HK-2 (cell line): ENCODE measurements at regions not wholly inside any gene's neighbourhood (a gene's known extent, or its start where the extent isn't known, plus 50 kb on each side); places are given as distances from the start of the nearest gene placed in this dataset.

Source experiments
- DNase-seq: peaks from one replicate; pipeline ENCODE4 v3.0.0-alpha.2; 2018; ENCODE audit not compliant: unreplicated experiment

DNA sequence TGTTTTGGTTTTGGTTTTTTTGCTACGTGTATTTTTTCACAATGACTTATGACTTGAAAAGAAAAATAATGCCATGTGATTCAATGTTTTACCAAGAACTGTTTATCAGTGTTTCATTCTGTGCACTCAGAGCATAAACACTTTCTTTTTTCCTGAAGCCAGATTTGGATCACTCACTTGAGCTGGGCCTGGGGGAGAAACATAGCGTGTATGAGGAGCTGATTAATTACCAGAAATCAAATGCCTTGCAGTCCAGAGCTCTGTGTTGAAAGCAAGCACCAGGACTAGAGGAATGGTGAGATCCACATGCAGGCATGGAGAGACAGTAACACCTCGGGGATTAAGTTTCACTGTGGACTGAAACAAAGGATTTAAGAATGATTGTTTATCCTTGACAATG lies 642.1 kb upstream of the ADGRL2 start:
- DNase-seq, result no peak

DNA sequence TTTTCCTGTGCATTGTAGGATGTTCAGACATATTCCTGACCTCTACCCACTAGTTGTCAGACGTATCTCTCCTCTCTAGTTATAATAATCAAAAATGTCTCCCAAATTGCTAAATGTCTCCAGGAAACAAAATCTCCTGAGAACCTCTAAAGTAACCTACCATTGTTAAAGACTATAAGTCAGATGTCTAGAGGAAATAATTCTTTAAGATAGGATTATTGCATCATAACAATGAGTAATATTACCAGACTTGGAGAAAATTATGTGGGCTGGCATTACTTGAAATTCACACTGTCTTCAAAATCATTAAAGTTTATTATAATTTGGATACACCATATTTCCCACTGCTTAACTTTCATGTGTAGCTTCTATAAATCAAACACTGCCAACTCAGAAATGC lies 643.0 kb upstream of the ADGRL2 start:
- DNase-seq, result no peak

DNA sequence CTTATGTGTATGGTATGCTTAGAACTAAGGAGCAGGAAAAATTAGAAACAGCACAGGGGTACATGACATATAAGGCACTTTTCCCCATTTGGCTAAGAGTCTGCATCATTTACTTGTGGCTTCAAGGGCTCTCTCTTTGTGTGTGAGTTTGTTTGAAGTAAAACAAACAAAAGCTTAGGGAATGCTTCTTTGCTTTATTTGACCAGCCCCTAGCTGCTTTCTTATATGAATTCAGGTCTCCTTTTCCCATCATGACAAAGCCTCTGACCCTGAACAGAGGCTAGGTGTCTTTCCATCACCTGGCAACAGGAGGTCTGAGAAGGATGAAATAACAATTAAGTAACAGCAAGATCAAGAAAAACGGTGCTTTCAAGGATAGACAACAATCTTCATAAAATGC lies 643.8 kb upstream of the ADGRL2 start:
- DNase-seq, result no peak

DNA sequence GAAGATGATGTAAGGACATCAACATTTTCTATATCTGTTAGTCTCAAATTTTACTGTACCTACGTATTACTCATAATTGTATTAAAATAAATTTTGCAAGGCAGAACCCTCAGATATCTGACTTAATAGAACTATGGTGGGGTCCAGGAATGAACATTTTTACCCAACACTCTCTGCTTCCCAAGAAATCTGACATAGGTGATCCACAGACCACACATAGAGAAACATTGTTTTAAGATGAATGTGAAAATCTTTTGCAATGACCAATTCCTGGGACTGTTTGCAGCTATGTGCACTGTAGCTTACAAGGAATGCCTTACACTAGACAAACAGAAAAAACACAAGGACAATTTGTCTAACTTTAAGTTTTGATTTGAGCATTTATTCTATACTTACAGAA lies 645.6 kb upstream of the ADGRL2 start:
- DNase-seq, result no peak

DNA sequence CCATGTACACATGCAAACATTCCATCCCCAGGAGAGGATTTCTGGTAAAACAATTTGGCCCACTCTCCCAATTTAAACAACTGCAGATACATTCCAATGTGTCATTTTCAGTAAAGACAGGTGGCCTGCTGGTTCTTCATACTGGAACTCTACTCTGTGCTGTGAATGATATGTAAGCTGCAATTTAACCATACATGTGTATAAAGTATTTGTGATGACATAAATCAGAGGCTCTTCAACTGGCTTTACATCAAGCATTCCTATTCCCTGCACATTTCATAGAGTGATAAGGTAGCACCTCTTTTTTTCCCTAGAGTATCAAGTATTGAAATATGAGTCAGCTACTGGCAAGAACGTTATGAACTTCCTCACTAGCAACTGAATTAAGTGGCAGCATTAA lies 649.5 kb upstream of the ADGRL2 start:
- no peak for DNase-seq

DNA sequence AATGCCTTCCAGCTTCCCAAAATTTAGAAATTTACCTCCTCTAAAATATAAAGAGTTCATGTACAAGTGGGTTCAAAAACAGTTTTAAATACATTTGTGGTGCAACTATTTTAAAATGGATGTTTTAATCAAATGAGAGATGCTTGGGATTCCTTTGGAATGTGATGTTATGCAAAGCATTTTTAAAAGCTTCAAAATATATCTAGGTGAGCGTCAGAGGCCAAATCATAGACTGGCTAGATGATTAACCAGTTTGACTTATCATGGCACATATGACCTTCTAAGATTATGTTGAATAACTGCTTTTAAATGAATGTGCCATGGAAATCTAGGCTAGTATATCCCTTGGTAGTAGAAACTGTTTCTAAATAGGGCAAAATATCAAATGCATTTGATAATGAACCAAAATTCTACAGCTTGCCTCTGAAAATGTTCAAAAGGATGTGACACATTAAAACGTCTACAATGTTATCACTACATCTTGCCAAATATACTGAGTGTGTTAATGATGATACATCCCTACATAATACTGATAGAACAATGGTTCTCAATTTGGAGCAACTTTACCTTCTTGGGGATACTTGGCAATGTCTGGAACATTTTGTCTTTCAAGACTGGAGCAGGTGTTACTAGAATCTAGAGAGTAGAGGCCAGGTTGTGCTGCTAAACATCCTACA lies 650.9 kb upstream of the ADGRL2 start:
- DNase-seq, result no peak

DNA sequence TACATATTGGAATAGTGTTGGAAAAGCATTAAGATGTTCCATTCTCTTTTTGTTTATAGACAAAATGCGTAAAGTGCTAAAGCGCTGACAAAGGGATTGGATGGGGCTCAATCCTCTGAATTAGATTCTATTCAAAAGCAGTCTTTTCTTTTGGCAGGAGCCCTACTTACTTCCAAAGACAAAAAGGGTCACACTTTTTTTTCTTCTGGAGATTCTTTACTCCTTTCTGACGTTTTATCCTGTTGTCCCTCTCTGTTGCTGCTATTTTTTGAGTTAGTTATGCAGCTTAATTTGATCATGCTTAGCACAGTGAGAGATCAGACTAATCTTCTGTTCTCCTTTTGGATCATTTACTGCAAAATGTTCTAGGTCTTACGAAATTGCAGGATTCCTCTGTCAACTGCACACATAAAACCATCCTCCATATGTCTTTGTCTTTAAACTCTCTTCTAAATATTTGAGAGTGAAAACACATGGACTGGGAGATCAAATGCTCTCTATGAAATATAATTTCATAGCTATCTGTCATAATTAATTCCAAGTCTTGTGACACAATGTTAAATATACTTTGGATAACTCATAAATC lies 656.4 kb upstream of the ADGRL2 start:
- no peak for DNase-seq

DNA sequence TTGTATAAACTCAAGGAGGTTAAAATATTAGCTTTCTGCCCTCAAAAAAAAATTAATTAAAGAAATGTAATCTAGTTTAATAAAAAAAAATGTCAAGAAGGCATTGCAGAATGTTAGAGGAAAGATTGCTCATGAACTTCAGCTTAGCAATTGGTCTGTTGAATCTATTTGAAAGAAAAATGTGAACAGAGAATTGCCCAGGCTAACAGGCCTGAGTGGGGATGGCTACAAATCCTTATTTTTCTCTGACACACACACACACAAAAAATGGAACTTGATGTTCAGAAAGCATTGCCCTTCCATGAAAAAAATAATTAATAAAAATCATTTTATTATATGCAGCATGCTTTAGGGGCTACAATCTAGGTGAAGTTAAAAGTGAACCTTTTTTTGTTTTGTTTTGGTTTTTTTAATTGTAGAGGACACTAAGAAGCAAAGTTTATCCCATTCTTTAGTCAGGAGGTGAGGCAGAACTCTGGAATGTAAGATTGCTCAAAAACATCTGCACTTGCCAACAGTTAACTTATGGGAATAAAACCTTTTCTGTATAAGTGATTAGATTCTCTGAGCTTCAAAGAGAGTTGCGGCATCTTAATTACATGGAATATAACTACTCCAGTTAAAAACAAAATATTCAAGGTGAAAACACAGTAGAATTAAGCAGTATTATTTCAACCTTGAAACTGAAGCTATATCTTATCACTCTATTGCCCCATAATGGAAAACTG lies 658.5 kb upstream of the ADGRL2 start:
- DNase-seq, result no peak

DNA sequence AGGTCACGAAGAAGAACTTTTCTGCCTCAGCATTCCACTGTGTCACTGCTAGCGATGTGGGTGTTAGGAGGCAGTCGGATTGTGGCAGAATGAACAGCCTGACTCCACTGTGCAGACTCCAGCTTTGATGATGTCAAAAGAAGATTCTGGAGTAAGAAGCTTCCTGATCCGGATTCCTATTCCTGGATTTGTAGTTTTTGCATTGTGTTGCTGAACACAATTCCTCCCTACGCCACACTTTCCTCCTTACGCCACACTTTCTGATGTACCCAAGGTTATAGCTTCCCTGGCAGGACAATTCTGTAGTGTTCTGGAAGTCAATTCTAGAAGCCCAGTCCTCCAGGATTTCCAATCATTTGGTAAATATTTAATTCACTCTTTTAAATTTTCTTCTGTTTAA lies 665.2 kb upstream of the ADGRL2 start:
- no peak for DNase-seq

DNA sequence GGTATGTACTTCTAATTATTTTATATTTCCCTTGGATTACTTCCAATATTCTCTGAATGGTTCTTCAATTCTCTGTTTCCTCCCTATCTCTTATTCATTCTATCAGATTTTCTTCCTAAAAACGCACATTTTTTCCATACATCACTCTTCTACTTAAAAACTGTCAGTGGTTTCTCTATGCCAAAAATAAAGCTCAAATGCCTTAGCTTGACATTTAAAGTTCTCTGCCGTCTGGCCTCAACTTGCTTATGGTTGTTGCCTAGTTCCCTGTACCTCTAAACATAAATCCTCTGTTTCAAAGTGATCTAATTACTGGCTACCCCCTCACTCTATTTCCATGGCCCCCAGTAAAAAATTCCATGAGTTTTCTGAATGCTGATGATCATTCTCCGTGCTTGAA lies 671.0 kb upstream of the ADGRL2 start:
- no peak for DNase-seq

DNA sequence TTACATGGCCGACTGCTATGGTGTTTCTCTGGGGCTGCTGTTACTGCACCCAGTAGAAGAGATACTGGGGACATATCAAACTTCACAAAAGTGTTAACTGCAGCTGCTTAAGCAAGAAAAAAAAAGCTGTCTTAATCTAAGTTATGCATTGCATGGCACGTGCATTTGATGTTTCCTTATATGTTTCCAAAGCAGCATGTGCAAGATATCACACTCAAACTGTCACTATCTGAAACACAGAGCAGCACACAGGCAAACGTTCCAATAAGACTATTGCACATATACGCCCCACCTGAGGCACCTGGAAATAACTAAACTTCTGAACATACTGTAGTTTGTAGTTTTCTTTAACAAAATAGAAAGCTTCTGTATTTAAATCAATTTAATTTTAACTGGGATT lies 671.4 kb upstream of the ADGRL2 start:
- DNase-seq, result no peak

DNA sequence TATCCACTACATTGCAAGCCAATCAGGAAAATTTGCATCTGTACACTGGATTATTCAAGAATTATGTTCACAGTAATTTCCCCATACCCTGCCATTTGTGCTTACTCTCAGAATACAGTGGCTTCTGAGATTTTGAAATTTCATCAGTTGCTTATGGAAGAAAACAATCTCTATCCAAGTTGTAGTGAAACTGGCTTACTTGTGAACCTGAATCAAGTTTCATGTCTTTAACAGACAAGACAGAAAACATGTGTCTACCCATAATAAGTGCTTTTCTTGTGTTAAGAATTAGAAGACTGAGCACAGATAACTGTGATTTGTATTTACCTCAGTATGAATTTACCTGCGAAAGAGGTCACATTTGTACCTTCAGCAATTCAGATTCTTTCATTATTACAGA lies 672.7 kb upstream of the ADGRL2 start:
- no peak for DNase-seq

DNA sequence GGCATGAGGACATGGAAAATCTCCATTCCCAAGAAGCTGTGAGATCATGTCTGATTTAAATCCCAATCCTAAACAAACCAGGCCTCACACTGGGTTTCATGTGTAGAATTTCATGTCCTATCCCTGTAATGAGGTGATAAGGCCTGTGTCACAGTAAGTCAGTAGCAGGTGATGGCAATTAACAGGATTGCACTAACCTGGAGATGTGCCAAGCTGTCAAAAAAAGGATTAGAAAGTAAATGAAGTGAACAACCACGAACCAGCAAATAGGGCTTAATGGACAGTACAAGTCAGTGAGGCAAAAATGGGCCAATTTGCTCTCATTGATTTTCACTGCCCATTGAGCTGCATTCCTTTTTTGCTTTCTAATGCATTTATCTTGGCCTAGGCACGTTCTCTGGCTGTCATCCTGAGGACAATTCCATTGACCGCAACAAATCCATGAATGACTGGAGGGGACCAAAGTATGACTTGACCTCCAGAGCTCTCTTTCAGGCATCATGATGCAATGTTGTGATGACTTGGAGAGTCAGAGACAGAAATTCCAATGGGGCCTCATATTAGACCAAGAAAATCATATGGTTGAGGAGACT lies 673.6 kb upstream of the ADGRL2 start:
- DNase-seq, result no peak

DNA sequence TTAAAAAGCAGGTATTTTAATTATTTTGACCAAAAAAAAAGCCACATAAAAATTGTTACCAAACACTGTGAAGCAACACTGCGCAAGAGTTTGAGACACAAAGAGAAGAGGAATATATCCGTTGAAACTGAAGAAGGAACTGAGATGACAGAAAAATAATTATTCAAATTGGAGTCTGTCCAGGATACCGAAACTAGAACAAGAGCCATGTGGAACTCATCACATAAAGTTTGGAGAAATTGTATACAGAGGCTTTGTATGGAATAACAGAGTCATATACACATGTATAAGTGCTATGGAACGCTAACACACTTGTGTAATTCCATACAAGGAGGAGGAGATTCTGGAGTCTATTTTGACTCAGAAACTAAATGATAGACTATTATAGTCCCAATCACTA lies 675.1 kb upstream of the ADGRL2 start:
- no peak for DNase-seq

DNA sequence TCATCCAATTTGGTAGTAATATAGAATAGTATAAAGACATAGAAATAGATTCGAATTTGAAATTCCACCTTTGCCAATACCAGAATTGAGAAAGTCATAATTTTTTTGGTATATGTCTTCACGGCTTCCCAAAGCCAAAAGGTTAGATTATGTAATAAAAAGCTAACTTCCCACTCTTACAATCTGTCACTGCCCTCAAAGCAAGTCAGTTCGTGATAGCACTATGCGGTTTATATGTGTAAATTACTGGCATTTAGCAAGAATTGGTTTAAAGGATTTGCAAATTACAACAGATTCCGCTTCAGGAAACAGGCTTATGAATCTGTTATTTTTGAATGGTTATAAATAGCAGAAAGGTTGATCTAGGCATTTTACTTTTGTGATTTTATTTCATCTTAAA lies 679.4 kb upstream of the ADGRL2 start:
- DNase-seq, result no peak

DNA sequence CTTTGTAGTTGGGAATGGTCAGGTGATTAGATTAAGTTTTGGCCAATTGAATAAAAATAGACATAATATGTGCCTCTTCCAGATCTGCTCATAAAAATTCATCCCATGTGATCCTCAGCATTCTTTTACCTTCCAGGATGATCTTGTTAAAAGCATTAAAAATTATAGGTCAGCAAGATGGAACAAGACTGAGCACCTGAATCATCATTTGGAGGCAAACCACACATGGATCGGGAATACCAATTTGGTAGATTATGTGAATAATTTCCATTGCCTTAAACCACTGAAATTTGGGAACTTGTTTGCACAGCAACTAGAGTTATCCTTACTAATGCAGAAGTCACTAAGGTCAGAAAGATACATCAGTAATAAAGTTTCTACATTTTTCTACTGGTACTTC lies 681.4 kb upstream of the ADGRL2 start:
- no peak for DNase-seq

DNA sequence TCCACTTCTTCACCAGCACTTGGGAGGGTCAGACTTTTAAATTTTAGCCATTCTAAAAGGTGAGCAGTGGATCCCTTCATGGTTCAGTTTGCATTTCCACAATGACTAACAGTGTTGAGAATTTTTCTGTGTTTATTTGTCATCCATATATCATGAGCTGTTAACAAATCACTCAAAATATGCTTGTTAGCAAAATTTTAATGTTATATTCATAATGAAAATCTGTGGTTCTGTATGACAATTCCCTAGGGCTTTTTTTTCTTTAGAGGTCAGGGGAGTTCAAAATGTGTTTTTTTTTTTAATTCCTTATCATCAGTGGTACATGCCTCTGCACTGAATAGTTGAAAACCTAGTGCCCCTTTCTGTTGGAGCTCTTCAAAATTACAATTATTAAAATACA lies 682.2 kb upstream of the ADGRL2 start:
- no peak for DNase-seq

DNA sequence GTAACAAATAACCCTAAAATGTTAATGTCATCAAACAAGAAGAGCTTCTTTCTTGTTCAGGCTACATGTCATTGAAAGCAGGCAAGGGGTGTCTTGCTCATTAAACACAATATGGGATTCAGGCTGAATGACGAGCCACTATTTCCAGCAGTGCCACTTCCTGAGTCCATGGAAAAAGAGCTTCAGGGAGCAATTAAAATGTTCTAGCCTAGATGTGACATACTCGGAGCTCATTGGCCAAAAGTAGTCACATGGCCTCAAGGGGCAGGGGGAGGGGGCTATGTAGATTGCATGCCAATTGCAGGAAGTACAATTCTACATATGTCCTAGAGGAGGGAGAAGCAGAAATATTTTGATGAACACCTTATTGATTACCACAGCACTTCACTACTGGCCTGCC lies 685.3 kb upstream of the ADGRL2 start:
- DNase-seq, result no peak

DNA sequence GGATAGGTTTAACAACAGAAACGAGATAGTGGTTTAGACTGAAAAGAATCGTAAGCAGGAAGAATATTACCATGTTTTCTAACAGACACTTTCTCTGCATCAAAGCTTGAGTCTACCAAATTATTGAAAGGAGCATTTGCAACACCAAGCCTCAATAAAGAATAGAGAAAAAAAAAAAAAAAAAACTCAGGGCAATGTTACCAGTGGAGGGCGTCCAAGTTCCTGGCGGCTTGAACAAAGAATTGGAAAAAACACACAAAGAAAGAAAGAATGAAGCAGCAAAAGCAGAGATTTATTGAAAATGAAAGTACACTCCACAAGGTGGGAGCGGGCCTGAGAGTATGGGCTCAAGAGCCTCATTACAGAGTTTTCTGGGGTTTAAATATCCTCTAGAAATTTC lies 686.5 kb upstream of the ADGRL2 start:
- no peak for DNase-seq

DNA sequence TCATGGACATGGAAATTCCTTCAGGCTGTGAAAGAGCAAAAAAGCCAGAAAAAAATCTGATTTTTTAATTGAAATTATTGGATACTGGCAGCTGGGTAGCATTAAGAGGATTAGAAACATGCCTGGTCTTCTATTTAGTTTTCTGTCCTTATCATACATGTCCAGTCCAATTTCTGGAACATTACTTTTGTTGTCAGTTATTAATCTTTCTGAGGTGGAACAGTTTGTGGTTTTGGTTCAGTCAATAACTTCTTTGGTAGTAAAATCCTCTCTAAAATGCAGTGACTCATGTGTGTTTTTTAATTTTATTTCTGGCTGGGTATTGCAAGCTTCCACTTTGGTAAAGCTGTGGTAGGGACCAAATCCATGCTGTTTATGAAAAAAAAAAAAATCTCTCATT lies 687.0 kb upstream of the ADGRL2 start:
- no peak for DNase-seq

DNA sequence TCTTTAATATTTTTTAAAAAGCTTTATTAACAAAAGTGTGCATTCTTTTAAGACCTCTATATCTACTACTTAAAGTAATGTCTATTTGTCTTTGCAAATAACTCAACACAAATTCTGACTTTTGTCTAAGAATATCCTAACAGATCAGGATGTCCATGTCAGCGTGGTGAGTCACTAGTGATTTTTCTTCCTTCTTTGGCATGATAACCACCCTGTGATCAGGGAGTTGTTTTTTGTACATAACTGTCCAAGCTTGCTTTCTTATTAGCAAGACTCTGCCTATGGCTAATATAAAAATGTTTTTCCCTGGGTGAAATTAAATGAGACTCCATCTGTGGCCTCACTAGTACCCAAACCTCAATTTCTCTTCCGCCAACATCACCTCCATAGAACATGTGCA lies 688.9 kb upstream of the ADGRL2 start:
- no peak for DNase-seq

DNA sequence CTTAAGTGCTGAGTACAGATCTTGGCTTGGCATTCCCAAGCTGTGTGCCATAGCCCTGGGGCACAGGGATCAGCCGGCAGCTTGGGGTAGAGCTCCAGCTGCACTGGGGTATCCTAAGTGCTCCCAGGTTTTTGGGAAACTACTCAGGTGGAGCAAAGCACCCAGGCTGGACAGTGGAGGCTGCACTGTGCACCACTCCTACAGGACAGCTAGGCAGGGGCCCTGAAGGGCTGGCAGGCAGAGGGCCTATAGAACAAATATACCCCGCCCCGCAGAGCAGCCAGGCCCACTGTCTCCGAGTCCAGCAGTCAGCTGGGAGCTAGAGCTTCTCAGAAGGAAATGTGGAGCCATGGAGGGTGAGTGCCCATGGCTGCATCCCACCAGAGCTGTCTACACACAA lies 691.7 kb upstream of the ADGRL2 start:
- DNase-seq, result no peak

DNA sequence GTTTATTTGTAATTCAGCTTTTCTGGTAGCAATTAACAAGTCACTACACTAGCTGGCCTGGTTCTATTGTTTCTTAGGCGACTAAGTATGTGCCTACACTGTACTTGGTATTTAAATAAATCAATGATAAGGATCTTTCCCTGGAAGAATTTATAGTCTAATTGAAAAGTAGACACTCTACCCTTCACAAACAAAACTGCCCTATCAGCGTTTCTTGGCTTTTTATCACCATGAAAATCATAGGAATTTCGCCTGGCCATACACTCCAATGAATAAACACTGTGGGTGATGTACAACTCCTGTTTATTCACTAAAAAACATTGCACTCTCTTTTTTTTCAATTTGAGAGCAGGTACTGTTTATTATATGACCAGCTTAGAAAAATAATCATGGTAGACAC lies 702.9 kb upstream of the ADGRL2 start:
- no peak for DNase-seq
